Liver (tissue), 3 donors: ENCODE measurements at regions not wholly inside any gene's neighbourhood (a gene's known extent, or its start where the extent isn't known, plus 50 kb on each side); places are given as distances from the start of the nearest gene placed in this dataset.

Experiments
- TAF1 ChIP-seq: conservative IDR thresholded peaks from 2 replicates; pipeline ENCODE4 v1.6.1; 2016; ENCODE audit warnings: antibody characterized with exemption, mild to moderate bottlenecking
- TF ChIP-seq, protein P1 (sequence below): fragments of 150-350 bp; IDR thresholded peaks from 2 replicates; pipeline ENCODE4 v1.5.1; 2017; ENCODE audit warnings: improper control_type of control experiment, low read depth, low read length; ENCODE audit not compliant: missing input control
- TF ChIP-seq, protein P2 (sequence below): IDR thresholded peaks from 2 replicates; pipeline ENCODE4 v1.6.1; 2016; ENCODE audit warnings: antibody characterized with exemption
- donor health status: healthy.
- donor health status: healthy.

DNA sequence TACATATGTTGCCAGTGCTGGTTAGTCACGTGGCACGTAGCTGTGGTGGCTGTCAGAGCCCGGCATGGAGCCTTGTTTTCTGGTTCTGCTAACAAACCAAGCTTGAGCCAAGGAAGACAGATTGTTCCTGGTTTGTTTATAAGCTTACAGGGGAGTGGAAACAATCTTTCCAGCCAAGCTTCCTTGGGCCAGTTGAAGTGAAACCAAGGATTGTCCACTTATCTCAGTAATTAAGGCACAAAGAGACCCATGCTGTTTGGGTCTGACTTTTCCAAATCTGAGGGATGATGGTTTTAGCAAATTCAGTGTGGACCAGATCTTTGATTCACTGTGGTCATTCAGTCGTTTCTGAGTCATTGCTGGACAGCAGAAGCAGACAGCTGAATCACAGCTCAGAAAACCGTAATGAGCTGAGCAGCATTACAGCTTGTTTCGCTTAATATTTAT, 297.3 kb upstream of the COBL start:
- TF ChIP-seq, protein P1, sequence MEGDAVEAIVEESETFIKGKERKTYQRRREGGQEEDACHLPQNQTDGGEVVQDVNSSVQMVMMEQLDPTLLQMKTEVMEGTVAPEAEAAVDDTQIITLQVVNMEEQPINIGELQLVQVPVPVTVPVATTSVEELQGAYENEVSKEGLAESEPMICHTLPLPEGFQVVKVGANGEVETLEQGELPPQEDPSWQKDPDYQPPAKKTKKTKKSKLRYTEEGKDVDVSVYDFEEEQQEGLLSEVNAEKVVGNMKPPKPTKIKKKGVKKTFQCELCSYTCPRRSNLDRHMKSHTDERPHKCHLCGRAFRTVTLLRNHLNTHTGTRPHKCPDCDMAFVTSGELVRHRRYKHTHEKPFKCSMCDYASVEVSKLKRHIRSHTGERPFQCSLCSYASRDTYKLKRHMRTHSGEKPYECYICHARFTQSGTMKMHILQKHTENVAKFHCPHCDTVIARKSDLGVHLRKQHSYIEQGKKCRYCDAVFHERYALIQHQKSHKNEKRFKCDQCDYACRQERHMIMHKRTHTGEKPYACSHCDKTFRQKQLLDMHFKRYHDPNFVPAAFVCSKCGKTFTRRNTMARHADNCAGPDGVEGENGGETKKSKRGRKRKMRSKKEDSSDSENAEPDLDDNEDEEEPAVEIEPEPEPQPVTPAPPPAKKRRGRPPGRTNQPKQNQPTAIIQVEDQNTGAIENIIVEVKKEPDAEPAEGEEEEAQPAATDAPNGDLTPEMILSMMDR, result no peak
- no peak for TF ChIP-seq TAF1
- TF ChIP-seq, protein P2, sequence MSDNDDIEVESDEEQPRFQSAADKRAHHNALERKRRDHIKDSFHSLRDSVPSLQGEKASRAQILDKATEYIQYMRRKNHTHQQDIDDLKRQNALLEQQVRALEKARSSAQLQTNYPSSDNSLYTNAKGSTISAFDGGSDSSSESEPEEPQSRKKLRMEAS, result no peak
